HG03378 (cell line): ENCODE measurements at regions not wholly inside any gene's neighbourhood (a gene's known extent, or its start where the extent isn't known, plus 50 kb on each side); places are given as distances from the start of the nearest gene placed in this dataset.

ENCODE experiments used
- ATAC-seq: cut with Tn5 transposase; IDR thresholded peaks from one replicate; pipeline ENCODE4 v1.9.1; 2021; ENCODE audit warnings: mild to moderate bottlenecking, moderate library complexity; ENCODE audit not compliant: unreplicated experiment

DNA sequence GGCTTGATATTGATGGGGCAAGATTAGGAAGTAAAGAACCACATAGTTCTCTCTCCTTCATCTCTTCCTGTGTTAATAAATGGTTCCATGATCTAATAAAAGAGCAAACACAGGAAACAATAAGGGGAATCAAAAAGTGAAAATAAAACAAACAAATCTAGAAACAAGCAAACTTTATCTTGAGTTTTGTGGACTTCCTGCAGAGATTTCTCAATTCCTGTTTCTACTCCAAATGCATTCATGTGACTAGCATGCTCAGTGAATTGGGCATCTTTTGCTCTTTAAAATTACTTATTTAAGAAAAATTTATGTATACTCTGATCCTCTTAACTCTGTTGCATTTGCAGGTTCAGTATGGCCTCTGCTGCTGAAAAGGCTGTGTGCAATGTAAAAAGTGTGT, 682.0 kb downstream of the KCTD8 start:
- ATAC-seq = peak; percentile 45

DNA sequence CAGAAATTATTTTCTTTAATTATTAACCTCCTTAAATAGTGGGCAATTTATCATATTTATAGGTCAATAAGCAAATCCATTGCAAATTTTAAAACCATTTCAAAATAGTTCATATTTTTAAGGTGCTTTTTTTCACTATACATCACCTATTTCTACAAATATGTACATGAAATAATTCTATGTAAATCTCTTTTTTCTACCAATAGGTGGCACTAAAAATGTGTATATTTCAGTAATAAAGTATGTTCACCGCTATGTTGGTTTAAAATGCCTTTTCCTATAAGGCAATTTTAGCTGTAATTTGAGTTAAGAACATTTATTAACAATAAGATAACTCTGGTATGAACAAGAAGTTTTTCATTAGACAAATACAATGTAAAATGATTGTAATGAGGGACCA, 672.2 kb downstream of the KCTD8 start:
- ATAC-seq = no peak

DNA sequence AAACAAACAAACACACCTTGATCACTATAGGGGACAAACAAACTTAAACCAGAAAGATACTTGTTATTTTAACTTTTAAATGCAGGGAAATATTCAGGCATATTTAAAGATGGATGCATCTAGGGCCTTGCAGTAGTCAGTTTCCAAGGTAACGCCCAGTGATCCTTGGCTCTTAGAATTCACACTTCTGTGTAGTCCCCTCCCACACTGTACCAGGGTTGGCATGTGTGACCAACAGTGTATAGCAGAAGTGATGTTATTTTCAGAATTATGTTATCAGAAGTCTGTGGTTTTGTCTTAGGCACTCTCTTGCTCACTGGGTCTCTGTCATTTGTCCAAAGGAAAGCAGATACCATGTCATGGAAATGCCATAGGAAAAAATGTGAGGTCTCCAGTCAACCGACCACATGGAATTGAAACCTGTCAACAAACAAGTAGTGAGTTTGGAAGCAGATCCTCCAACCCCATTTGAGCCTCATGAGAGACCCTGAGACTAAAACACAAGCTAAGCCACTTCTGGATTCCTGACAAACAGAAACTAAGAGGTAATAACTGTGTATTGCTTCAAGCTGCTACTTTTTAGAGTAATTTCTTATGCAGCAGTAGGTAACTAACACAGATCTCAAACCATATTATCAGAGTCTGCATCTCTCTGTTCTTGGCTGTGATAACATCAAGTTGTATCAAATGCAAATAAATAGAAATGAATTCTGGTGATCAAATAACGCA, 670.3 kb downstream of the KCTD8 start:
- peak; percentile 71 for ATAC-seq

DNA sequence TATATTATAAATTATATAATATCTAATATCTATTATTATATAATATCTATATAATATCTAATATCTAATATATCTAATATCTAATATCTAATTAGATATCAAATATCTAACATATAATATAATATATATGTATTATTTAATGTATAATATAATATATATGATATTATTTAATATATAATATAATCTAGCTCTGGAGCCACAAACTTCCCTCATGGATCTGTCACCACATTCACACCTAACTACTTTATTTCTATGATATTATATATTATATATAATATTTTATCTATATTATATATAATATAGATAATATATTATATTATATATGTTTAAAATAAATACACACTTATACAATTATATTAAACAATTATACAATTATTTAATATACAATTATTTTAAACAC, 667.5 kb downstream of the KCTD8 start:
- ATAC-seq = no peak

DNA sequence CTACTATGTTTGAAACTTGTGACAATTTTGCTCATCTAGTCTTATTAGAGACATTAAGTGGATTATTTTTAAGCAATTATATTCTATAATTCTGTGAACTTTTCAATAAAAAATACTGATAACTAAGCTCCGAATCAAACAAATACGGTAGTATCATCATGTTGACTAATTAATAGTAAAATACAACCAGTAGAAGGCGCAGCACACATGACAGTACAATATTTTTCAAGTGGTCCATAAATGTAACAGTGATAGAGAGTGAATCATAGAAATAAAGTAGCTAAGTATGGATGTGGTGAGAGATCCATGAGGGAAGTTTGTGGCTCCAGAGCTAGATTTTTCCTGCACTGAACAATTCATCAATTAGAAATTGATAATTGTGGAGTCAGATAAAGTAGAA, 666.2 kb downstream of the KCTD8 start:
- ATAC-seq = no peak

DNA sequence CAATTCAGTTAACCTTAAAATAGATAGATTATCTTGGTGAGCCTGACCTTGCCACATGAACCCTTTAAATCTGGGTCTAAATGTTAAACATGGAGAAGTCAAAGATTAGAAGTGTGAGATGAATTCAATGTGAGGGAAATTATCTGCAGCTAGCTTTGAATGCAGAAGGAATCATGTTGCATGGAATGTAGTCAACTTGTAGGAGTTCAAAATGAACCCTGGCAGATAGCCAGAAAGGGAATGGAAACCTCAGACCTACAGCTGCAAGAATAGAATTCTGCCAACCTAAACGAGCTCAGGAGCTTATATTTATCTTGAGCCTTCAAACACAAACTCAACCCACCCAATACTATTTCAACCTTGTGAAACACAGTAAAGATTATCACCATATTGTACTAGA, 632.5 kb downstream of the KCTD8 start:
- no peak for ATAC-seq

DNA sequence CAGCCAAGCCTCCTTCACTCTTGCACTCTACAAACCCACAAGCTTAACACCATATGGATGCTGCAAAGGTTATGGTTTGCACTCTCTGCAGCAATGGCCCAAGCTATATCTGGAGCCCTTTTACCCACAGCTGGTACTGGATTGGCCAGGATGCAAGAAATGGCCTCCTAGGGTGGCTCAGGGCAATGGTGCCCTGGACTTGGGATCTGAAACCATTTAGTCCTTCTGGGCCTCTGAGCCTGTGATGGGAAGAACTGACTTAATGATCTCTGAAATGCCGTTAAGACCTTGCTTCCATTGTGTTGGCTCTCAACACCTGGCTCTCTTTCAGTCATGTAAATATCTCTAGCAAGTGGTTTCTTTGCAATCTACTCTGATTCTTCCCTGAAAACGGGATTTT, 626.0 kb downstream of the KCTD8 start:
- no peak for ATAC-seq

DNA sequence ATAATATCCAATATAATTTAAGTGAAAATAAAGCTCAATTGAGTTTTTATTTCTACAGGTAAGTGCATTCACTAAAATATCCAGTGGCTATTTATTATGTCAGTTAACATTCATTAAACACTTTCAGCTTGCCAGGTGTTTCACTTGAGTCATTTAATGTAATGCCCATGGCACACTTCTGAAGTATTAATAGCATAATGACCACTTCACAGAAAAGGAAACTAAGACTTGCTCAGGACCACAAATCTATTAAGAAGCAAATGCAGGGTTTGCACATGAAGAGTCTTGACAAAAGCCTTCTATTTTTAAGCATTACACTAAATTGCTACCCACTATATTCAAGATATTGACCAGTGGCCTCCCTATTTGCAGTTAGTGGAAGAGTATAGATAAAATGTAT, 612.7 kb downstream of the KCTD8 start:
- ATAC-seq = no peak

DNA sequence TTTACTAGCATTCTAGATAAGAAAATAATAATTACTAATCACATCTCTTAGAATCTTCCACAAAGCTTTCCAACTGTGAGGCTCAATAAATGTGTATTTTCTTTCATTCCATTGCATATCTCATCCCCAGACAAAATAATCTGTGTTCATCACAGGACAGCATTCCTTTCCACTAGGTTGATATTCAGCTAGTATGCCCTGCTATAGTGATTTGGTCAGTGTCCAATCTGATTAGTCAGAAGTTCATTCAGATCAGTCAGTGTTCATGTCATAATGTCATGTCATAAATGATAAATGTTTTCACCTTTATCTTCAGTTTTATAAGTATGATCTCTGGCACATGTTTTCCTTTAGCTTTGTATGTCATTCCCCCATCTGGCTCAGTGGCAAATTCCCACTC, 611.4 kb downstream of the KCTD8 start:
- no peak for ATAC-seq

DNA sequence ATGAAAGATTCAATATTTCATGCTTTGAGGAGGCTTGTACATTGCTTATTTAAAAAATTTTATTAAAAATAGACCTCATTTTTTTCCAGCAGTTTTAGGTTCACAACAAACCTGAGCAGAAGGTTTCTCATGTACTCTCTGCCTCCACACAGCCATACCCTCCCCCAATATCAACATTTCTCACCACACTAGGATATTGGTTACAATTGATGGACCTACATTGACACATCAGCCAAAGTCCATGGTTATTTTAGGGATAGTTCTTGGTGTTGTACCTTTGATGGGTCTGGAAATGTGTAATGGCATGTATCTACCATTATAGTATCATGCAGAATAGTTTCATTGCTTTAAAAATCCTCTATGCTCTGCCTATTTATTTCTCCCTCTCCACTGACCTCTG, 611.0 kb downstream of the KCTD8 start:
- no peak for ATAC-seq

DNA sequence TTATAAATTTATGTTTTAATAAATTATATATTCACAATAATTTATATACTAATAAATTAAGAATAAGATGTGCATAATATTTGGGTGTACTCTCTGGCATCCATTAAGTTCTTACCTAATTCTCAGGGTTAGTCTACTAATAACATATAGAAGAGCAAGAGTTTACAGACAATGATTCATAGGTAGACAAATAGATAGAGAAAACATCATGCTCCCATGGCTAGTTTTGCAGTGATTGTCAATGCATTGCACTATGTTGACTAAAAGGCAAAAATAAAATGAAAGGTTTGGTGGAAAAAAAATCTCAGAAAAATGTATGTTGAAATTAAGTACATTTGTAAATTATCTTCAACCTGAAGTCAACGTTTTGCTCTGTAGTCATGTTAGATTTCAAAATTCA, 606.0 kb downstream of the KCTD8 start:
- ATAC-seq = no peak

DNA sequence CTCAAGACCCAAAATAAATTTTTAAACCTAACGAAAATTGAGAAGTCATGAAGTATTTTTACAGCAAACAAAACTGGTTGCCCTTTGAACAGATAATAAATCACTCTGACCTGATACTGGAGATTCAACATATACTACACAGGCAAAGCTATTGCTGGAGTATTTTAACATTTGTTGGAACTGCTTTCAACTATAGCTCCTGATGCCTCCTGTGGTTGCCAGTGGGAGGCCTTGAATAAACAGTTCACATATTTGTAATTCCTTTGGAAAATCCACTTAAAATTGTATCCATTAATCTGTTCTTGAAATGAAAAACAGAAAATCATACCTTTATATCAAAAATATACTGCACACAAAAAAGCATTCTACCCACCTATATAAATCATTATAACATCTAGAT, 605.1 kb downstream of the KCTD8 start:
- ATAC-seq = no peak

DNA sequence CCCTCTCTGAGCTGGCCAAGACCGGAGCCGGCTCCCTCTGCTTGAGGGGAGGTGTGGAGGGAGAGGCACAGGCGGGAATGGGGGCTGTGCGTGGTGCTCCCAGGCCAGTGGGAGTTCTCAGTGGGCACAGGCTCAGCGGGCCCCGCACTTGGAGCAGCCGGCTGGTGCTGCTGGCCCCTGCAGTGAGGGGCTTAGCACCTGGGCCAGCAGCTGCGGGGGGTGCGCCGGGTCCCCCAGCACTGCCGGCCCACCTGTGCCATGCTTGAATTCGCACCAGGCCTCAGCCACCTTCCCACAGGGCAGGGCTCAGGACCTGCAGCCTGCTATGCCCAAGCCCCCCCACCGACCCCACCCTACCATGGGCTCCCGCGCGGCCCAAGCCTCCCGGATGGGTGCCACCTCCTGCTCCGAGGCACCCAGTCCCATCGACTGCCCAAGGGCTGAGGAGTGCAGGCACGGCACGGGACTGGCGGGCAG, 602.5 kb downstream of the KCTD8 start:
- ATAC-seq = no peak

DNA sequence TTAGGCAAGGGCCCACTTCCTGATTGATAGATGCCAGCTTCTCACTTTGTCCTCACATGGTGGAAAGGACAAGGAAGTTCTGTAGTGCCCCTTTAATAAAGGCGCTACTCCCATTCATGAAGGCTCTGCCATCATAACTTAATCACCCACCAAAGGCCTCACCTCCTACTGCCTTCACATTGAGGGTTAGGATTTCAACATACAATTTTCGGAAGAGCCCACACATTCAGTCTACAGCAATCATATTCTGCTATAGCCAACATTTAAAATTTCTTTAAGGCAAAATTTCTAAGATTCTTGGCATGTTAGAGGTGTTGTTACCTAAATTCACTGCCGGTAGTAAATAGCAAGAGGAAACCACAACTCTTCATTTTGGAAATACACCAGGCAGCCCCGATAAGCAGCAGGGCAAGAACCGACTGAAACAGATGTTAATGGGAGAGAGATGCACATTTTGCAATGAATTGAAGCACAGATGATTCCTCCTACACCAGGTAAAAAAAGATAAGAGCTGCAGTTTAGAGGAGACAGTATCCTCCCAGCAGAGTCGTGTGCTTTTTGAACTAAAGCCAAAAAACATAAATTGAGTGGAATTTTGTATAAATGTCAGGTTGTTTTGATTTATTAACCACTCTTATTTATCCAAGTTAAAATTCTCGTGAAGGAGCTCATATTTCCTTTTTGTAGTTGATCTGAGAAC, 594.9 kb downstream of the KCTD8 start:
- no peak for ATAC-seq

DNA sequence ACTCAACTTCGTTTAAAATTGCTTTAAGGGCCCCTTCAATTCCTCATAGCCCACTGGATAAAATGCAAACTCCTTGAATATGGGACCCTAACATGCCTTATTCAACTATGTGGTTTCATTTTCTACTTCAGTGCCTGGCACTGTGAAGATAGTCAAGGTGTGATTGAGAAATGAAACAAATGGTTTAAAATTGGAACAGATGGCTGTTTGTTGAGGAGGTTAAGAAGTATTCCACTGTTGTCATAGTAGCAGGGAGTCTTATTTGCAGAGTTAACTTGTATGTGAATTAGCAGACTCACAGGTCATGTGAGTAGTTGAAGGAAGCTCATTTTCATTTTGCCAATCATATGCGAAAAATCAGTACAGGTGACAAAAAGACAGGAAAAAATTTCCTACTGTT, 593.3 kb downstream of the KCTD8 start:
- no peak for ATAC-seq

DNA sequence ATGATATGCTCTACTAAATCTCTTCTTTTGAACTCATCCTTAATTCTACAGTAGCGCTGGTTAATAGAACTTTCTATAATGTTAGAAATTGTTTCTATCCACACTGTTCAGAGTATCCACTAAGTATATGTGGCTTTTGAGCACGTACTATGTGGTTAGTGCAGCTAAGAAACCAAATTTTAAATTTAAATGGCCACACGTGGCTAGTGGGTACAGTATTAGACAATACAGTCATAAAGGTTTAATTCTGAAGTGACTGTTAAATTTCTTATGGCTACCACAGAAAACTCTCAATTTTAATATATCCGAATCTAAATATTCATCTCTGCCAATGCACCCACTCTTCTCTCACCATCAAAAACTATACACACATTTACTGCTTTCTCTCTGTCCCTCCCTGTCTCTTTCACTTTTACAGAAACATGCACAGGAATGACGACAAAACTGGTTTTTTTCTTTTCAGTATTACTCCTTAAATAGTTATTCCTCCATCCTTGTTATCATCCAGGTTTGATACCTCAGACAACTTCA, 583.9 kb downstream of the KCTD8 start:
- no peak for ATAC-seq

DNA sequence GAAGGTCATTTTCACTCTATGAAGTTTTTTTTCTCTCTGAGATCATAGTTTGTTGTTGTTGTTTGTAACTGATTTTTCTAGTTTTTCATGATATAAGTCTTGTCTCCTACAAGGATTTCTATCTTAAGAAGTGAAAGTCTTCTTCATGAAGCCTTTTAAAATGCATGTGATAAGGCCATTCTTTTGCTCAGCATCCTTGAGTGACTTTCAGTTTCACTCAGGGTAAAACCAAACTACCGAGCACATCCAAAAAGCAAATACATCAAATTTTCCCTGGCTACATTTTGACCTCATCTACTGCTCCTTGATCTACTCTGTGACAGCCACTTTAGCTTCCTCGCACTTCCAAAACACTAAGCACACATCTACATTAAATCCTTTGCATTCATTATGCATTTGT, 580.7 kb downstream of the KCTD8 start:
- ATAC-seq = no peak

DNA sequence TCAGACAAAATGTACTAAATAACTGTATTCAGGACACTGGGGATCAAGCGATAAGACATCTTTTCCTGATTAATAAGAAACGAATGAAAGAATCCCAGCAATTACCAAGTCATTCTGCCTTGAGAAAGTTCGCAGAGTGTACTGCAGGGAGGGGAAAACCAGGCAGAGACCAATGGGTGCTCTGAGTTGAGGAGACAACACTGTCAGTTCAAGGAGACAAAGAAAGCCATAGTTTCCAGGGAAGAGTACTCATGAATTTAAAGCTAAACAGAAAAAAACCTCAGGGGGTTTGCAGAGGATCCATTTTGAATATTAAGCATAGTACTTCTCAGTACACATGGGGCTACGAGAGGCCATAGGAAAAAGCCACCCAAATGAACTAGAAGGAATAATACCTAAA, 573.0 kb downstream of the KCTD8 start:
- ATAC-seq = no peak

DNA sequence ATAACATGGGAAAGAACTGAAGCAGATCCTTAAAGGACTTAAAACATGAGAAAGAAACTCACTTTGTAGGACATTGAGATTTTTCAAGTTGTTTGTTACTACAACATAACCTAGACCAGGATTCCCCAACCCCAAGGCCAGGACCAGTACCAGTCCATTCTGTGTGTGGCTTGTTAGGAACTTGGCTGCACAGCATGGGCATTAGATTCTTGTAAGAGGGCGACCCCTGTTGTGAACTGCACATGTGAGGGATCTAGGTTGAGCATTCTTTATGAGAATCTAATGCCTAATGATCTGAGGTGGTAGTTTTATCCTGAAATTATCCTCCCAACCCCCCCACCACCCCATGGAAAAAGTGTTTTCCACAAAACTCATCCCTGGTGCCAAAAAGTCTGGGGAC, 566.1 kb downstream of the KCTD8 start:
- ATAC-seq = no peak

DNA sequence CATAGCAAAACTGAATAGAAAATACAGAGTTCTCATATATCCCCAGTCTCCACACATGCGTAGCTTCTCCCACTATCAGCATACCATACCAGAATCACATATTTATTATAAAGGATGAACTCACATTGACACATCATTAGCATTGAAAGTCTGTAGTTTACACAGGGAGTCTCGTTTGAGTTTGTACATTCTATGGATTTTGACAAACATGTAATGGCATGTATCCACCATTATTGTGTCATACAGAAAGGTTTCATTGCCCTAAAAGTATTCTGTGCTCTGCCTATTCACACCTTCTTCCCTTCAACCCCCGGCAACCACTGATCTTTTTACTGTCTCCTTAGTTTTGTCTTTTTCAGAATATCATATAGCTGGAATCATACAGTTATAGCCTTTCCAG, 562.4 kb downstream of the KCTD8 start:
- no peak for ATAC-seq

DNA sequence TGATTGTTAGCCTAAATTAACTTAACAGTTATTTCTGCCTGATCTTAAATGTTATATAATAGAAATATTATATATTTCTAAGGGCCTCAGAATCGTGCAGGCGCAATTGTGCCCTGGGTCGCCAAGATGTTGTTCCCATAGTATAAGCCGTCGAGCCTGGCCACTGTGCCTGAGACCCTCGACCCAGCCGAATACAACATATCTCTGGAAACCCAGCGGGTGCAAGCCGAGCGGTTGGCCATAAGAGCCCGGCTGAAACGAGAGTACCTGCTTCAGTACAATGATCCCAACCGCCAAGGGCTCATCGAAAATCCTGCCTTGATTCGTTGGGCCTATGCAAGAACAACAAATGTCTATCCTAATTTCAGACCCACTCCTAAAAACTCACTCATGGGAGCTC, 549.8 kb downstream of the KCTD8 start:
- no peak for ATAC-seq

DNA sequence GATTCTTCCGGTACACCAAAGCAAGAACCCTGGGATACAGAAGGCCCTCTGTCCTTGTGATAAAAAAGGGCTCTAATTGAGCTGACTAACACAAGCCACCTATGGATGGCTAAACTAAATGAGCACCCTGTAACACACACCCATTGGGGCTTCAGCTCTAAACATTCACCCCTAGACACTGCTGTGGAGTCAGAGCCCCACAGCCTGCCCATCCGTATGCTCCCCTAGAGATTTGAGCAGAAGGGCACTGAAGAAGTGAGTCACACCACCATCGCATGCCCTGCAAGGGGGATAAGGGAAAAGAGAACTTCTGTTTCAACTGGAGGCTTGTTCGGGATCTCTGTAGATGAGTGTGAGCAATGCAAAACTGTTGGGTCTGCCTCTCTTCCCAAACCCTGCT, 545.2 kb downstream of the KCTD8 start:
- ATAC-seq = no peak
